HG03280 (cell line): ENCODE measurements at regions not wholly inside any gene's neighbourhood (a gene's known extent, or its start where the extent isn't known, plus 50 kb on each side); places are given as distances from the start of the nearest gene placed in this dataset.

Source experiments
- ATAC-seq: cut with Tn5 transposase; IDR thresholded peaks from one replicate; pipeline ENCODE4 v1.9.1; 2021; ENCODE audit warnings: mild to moderate bottlenecking, moderate library complexity; ENCODE audit not compliant: unreplicated experiment

DNA sequence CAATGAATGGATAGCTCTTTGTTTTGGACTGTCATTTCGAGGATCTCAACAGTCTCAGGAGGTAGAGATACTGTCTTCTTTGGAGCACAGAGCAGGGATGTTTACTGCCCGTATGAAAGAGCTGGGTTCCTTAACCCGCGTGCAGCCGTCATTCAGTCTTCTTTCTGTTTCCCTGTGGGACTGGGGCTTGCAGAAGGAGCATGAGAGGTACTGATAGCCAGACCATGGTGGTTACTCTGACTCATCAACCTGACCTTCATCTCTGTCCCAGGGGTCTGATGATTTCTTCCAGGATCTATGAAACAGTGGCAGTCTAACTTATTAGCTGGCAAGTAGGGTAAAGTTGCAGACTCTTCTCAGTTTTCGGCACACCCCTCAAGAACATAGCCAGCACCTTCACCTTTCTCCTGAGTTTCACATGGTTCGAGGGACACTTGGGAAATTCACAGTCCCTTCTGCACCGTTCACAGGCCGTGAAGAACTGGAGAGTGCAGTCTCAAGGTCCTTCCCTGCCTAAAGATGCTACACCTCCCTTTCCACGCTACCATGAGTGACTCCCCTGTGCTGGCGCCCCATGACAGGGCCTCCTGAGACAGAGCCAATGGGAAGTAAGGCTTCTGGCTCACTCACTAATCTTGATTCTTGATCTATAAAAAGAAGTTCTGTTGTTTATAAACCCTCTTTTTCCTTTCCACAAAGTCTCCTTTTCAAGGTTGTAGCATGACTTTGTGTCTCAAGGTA, 226.2 kb downstream of the MC4R start:
- ATAC-seq = peak; percentile 74

DNA sequence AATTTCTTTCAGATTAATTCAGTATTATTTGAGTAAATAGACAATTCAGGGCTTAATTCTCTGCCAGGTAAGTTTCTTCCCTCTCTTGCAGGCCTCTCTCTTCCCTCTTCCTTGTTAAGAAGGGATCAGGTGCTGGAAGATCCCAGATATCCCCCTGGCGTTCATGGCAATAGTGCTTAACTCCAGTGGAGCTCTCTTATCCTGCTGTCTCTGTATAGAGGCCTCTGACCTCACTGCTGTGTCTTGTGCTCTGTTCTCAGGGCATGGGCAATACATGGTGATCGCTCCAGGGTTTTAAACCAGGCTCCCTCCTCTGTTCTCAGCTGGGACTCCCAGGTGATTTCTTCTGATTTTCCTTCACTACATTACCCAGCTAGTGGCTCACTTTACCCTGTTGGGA, 226.8 kb downstream of the MC4R start:
- ATAC-seq = peak; percentile 19

DNA sequence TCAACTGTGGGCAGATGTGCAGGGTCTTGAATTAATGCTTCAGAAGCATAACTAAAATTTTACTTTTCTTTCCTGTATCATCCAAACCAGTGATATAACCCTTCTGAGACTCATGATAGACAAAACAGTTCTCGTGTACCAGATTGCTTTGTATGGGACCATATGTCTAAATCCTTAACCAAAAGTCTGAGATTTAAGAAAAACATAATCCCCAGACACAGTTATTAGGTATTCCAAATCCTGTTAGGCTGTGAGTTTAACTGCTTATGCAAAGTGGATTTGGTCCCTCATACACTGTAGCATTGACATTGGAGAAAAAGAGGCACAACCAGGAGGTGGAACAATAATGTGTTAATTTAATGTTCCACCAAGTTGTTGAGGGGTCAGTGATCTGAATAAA, 235.0 kb downstream of the PMAIP1 start:
- ATAC-seq = no peak

DNA sequence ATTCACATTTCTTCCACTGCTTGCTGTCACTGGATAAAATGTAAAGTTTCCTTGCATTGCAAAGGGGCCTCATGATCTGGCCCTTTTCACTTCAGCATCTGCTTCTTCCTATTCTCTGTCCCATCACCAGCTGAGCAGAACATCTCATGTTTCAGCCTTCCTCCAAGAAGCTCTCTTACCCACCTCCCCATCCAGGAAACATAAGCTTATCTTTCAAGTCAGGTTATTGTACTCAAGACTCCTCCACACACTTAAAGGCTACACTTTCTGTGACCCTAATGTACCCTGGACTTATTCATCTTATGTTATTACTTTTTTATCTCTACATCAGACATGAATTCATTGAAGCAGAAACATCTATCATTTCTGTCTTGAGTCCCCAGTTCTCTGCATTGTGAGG, 230.5 kb downstream of the PMAIP1 start:
- no peak for ATAC-seq

DNA sequence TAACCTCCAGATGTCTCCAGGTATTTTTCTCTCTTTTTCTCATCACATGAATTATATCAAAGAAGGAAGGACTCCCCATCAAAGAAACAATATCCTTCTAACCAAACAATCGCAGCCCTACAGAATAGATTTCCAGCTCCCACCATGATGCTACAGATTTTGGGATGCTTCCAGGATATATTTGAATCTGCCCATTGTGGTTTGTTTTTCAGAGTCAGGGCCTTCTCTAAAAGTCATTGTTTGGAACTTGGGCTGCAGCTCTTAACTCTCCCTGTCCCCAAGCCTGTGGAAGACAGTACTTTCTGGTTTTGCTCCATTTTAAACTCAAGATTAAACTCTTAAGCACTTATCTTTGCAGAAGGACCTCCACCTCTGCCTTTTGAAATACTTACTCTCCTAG, 223.2 kb downstream of the PMAIP1 start:
- ATAC-seq = no peak

DNA sequence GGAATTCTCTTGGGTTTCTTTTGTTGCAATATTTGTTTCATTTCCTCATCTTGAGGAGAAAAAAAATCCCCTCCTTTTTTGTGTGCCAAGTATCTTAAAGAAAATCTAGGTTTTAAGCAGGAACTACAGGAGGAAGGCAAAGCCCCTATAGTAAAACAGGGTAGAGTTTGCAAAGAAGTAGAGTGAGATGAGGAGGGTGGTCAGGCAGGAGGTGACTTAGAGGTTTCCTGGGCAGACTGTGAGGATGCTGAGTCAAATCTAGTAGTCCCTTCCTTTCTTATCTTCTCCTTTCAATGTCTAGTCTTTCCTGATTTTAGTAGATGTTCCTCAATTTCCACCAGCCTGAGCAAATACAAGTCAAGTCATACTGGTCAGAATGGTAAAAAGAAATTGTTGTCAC, 222.5 kb downstream of the PMAIP1 start:
- ATAC-seq = no peak

DNA sequence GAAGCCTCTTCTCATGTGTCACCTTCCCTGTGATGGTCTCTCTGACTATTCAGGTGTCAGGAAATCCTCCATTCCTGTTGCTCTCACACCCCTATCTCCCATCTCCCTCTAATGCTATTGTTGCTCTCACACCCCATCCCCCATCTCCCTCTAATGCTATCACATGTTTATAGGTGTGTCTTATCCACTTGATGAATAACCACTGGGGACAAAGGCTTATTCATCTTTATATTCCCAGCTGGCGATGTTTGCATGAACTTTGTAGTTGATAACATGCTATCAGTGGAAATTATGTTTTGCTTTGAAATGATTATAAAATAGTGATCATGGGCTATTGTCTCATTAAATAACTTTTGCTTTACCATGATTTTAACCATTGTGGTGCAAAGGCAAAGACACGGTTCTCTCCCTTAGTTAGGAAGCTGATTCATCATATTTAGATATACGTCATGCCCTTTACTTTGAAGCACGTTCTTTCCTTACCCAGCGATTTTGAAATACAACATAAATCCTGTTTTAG, 220.5 kb downstream of the PMAIP1 start:
- ATAC-seq = no peak

DNA sequence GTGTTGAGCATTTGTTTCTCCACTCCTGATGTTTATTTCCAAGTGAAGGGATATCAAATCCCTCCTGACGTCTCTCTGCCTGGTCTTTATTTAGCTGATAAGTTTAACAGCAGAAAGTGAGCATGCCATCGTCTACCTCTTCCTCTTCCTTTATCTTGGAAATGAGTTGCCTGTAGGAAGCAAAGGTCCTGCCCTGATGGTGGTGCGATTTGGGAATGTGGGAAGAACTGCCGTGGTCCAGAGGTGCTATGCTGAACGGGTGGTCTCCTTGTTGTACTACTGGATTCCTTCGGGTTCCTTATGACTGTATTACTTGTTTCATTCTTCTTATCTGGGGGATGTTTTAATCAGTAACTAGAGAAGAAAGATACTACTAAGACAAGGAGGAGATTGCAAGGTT, 217.5 kb downstream of the PMAIP1 start:
- ATAC-seq = no peak

DNA sequence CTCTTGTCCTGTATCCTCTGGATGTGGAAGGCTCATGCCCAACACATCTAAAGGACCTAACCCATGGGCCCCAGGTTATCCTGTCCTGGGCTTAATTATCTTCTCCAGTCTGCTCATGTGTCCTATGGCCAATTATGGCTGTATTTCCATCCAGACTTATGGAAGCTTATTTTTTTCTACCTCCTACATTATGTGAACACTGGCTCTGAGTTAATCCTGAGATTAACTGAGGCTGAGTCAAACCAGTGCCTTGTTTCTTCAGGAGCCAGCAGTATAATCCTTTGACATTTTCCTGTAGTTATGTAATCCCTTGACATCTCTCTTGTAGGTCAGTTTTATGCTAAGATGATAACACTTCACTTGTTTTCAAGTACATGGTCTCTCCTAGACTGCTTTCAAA, 213.6 kb downstream of the PMAIP1 start:
- ATAC-seq = no peak

DNA sequence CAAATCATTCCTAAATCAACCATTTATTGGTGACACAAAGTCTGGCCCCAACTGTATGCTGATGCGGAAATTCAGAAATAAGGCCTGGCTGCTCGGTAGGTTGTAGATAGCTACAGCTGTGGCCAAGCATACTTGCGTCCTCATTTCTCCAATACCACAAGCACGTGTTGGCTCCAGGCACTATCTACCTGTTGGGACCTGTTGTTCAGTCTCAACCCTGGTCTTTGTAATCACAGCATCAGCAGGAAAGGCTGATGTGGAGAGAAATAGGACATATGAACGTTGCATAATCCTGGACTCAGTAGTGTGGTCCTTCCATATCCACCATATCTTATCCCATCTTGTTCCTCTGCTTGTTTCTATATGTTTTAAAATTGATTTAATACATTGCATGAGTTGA, 212.6 kb downstream of the PMAIP1 start:
- ATAC-seq = no peak

DNA sequence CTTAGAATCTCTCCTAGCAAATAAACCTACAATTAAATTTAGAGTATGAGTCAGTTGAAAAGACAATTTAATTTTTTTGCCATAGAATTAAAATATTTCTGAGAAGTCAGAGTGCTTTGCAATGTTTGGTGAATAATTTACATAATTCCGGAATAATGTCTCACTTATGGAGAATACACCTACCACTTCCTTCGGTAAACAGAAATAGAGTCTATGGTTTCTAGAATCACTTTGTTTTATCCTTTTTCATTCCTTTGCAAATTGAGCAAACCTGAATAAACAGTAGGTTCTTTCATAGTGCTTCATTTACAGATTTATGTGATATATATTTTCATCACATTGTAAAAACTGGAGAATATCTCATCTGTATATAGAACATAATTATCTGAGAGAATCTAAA, 211.7 kb downstream of the PMAIP1 start:
- no peak for ATAC-seq

DNA sequence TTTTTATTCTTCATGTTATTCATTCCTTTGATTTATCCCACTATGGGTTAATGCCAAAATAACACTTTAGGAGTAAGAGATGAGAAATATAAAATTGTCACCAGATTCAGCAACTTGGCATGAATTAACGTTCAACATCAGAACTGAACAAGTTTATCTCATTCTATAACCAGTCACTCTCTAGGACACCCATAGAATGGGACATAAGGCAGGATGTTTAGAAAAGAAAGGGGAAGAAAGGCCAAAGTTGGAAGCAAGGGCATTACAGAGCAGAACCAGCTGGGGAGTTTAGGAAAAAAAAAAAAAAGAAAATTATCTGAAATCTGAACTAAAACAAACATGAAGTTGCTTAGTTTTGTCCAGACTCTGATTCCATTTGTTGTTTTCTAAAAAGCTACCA, 211.0 kb downstream of the PMAIP1 start:
- ATAC-seq = no peak

DNA sequence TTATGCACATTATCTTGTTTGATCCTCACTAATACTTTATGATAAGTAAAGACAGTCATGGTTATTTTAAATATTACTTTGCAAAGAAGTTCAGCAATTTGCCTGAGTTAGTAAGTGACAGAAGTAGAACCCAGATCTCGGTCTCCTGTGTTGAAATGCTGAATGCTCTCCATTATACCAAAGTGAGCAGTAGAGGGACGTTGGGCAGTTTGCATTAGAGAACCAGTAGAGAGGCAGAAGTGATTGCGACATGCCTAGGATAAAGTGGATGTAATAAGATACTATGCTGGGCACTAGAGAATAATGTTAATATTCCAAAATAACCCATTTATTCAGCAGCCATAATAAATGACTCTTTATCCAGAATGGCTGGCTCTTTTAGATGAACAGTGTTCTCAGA, 201.0 kb downstream of the PMAIP1 start:
- no peak for ATAC-seq

DNA sequence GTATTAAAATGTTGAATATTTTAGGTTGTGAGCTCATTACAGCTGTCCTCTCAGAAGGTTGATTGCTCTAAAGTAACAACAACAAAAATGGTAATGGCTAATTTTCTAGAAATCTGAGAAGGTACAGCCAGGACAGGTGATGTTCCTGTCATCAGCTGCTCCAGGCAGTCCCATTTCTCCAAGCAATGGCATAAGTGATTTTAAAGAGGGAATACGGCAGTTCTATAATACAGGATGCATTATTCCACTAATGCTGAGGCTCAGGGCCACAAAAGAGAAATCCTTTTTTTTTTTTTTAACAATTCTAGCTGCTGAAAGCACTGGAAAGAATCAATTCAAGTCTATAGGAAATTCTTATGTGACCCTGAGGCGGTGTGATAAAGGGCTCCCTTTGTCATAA, 199.9 kb downstream of the PMAIP1 start:
- ATAC-seq = no peak

DNA sequence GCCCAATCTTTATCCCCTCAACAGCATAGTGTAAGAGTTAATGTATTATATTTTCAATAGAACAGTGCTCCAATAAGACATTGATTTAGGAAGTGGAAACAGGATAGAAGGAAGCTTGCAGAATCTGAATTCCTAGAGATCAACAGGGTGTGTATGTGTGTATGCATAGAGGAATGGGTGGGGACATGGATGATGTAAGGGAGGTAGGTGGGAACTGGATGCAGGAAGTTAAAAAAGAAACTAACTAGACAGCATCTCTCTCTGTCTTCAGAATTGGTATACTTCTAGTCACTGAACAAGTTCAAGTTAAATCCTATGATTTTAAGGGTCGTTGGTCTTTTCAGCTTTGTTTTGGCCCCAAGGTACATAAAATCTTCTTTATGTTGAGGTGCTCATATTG, 196.6 kb downstream of the PMAIP1 start:
- no peak for ATAC-seq

DNA sequence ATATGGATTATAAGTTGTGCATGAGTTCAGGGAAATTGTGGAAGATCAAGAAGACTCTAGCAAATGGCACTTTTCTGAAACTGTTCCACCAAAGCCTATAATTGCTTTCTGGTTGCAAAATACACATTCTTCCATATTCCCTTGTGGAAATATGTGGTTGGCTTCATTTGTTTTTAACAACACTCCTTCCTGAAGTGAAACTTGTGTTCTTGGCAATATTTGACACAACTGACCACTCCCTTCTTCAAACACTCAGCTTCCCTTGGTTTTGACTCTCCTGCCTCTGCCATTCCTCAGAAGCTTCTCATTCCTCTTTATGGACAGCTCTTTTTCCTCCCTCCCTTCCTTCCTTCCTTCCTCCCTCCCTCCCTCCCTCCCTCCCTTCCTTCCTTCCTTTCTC, 192.3 kb downstream of the PMAIP1 start:
- no peak for ATAC-seq

DNA sequence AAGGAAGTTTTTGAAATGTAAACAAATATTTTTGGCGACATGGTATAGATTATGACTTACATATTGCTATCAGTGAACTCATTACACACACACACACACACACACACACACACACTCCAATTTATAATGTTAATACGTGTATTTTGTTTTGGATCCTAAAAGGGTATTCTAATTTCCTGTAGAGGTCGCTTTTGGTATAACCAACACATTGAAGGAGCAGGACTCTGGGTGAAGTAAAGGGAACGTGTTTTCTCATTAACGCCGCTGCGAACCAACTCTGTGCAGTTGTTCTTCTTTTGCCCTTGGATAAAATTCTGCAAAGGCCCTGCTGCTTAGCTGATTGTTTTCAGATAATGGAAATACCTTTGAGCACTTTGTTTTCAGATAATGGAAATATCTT, 190.4 kb downstream of the PMAIP1 start:
- ATAC-seq = no peak

DNA sequence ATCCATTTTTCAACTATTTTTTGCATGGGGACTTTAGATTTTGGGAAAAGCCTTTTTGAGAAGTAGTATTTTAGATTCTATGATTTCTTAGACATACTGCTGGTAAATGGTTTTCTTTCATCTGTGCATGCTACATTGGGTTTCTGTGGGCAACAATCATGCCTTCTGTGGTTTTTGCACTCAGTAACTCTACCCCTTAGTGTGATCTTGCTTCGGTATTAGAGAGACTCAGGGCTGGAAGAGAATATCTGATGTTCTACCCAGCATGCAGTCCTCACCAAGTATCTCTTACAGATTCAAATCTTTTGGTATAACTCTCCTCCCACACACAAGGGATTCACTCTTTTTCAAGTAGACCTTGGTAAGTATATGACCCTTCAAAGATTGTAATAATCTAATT, 183.0 kb downstream of the PMAIP1 start:
- no peak for ATAC-seq

DNA sequence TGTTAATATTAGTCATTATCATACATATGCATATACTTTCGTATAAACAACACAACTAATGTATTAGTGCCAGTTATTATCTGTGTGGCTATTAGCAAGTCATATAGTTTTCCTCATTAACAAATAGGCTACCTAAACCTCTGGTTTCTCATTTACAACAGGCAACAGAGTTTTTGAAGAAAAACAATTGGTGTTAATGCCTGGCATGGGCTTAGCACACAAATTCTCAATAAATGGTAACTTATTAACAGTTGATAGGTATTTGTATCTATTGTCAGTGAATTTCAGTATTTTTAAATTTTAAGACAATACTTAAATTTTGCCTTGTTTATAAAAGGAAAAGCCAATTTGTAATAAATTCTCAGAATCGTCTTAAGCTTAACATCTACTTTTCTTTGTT, 182.5 kb downstream of the PMAIP1 start:
- ATAC-seq = no peak

DNA sequence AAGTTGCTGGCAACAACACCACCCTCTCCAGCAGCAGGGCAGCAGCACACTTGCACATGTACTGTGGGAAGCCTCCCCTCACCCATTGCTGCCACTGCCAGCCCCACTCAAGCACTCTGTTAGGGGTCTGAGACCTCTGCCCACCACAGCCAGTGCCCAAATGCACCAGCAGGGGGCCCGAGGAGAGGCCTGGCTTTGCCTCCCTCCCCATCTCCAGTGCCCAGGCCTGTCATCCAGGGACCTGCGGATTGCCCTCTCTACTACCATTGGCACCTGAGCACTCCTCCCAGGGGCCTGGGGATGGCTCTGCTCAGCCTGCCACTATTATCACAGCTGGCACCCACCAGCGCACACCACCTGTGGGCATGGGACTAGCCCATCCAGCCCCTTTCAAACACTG, 175.7 kb downstream of the PMAIP1 start:
- no peak for ATAC-seq

DNA sequence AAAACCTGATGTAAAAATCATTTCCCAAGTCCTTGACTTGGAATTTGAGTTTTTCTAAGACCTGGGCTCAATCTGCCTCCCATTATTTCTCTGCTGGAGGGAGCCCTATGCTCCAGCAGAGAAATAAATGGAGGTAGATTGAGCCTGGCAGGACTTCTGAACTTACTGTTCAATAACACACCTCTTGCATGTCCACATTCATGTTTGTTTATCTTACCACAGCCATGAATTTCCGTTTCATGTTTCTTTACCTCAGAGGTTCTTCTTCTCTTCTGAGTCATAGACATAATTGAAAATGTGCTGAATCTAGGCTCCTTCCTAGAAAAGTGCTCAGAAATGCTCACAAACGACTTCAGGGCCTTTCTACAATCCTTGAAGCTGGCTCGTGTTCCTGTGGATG, 170.8 kb downstream of the PMAIP1 start:
- no peak for ATAC-seq

DNA sequence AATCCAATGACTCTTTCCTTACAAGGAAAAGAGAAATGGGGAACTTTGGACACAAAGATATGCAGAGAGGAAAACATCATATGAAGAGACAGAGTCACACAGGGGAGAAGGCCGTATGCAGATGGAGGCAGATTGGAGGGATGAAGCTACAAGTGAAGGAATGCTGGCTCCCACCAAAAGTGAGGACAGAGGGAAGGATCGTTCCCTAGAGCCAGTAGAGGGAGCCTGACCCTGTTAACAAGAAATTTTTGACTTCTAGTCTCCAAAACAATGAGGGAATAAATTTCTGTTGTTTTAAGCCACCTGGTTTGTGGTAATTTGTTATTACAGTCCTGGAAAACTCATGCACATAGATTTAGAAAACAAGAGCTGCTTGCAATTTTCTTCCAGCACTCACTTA, 169.3 kb downstream of the PMAIP1 start:
- no peak for ATAC-seq
